Neural cell (in vitro differentiated cells): ENCODE measurements at regions not wholly inside any gene's neighbourhood (a gene's known extent, or its start where the extent isn't known, plus 50 kb on each side); places are given as distances from the start of the nearest gene placed in this dataset.

ENCODE experiments used
- EZH2 ChIP-seq: fragments of 200-600, 300-800 bp; shearing (Covaris generic), sonication (generic); IDR thresholded peaks from 2 replicates; pipeline ENCODE4 v1.6.1; 2014; ENCODE audit warnings: antibody characterized with exemption, low read length, borderline replicate concordance, mild to moderate bottlenecking; ENCODE audit not compliant: insufficient read depth, poor library complexity, severe bottlenecking
- TF ChIP-seq, protein P1 (sequence below): fragments of 450-650 bp; IDR thresholded peaks from 2 replicates; pipeline ENCODE4 v1.5.1; 2014; ENCODE audit warnings: antibody characterized with exemption, mild to moderate bottlenecking, moderate library complexity; ENCODE audit not compliant: poor library complexity, severe bottlenecking

DNA sequence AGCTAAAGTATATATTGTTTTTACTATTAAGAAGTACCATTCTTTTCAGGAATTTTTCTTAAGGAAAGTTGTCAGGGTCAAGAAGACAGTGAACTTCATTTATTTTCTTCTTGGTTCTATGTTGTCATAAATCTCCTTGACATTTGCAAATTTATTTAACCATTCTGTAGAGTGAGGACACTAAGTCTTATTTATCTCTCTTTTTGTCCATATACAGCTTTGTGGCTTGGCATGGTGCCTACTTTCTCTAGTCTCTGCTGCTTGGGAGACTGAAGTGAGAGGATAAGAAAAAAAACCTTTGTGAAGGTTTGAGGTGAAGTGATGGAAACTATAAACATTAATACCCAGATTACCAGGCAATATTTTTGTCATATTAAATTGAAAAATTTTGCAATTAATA, 1389.4 kb downstream of the SUCLG1 start:
- TF ChIP-seq EZH2, result no peak
- TF ChIP-seq, protein P1, sequence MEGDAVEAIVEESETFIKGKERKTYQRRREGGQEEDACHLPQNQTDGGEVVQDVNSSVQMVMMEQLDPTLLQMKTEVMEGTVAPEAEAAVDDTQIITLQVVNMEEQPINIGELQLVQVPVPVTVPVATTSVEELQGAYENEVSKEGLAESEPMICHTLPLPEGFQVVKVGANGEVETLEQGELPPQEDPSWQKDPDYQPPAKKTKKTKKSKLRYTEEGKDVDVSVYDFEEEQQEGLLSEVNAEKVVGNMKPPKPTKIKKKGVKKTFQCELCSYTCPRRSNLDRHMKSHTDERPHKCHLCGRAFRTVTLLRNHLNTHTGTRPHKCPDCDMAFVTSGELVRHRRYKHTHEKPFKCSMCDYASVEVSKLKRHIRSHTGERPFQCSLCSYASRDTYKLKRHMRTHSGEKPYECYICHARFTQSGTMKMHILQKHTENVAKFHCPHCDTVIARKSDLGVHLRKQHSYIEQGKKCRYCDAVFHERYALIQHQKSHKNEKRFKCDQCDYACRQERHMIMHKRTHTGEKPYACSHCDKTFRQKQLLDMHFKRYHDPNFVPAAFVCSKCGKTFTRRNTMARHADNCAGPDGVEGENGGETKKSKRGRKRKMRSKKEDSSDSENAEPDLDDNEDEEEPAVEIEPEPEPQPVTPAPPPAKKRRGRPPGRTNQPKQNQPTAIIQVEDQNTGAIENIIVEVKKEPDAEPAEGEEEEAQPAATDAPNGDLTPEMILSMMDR, result no peak
